Calu3 (cell line): ENCODE measurements at regions not wholly inside any gene's neighbourhood (a gene's known extent, or its start where the extent isn't known, plus 50 kb on each side); places are given as distances from the start of the nearest gene placed in this dataset.

Experiments
- BruUV-seq: library from RNA; stranded (reverse); fragments of 400-500 nt; replicated peaks from 2 replicates; lab custom pipeline; 2021; lab: Mats Ljungman, UMichigan
- CTCF ChIA-PET: fragments of 300-600 bp; sonication (Branson Sonifier 250); formaldehyde crosslinking; loops from one replicate; lab custom pipeline; 2022; ENCODE audit warnings: antibody characterized with exemption; lab: Charles Lee
- DNase-seq: peaks from one replicate; pipeline ENCODE4 v3.0.0; 2022
- H3K27ac Mint-ChIP-seq: one replicate; pipeline ENCODE4 v1.8.0; 2022; ENCODE audit warnings: mixed read lengths; ENCODE audit not compliant: unreplicated experiment
- H3K27me3 Mint-ChIP-seq: one replicate; pipeline ENCODE4 v1.8.0; 2022; ENCODE audit warnings: mixed read lengths; ENCODE audit not compliant: unreplicated experiment
- H3K36me3 Mint-ChIP-seq: one replicate; pipeline ENCODE4 v1.8.0; 2022; ENCODE audit warnings: mild to moderate bottlenecking, moderate library complexity, mixed read lengths; ENCODE audit not compliant: insufficient read depth, unreplicated experiment
- H3K4me1 Mint-ChIP-seq: one replicate; pipeline ENCODE4 v1.8.0; 2022; ENCODE audit warnings: mild to moderate bottlenecking, low read depth, mixed read lengths; ENCODE audit not compliant: unreplicated experiment
- H3K4me3 Mint-ChIP-seq: one replicate; pipeline ENCODE4 v1.8.0; 2022; ENCODE audit warnings: mild to moderate bottlenecking, low read depth, moderate library complexity, mixed read lengths; ENCODE audit not compliant: unreplicated experiment
- H3K9me3 Mint-ChIP-seq: one replicate; pipeline ENCODE4 v1.8.0; 2022; ENCODE audit warnings: low read depth, mixed read lengths; ENCODE audit not compliant: unreplicated experiment
- CTCF ChIP-seq: fragments of 200-600 bp; IDR thresholded peaks from one replicate; pipeline ENCODE4 v1.8.0; 2022; ENCODE audit warnings: antibody characterized with exemption; ENCODE audit not compliant: unreplicated experiment
- intact Hi-C: fragments of 100-400 bp; cut with micrococcal nuclease; formaldehyde crosslinking; loops from one replicate; pipeline ENCODE4 v1.10.0; 2022; ENCODE audit not compliant: unreplicated experiment

GRCh38 chr15:39478996-39479395 lies 101.9 kb upstream of the THBS1 start:
- Mint-ChIP-seq H3K4me1 (no peaks in the 10 kb centered on the region), H3K36me3 (no peaks in the 10 kb centered on the region), H3K27ac (no peak overlapping the region), H3K27me3 (no peaks in the 10 kb centered on the region), H3K4me3 (no peak overlapping the region), H3K9me3 (no peaks in the 10 kb centered on the region)
- intact Hi-C loops: no loop called here
- no peak for DNase-seq
- BruUV-seq: no TSS peak
- CTCF ChIA-PET: no interaction called here
- no peak for TF ChIP-seq CTCF

- Mint-ChIP-seq H3K4me1 (no peaks in the 10 kb centered on the region), H3K4me3 (no peak overlapping the region), H3K36me3 (no peaks in the 10 kb centered on the region), H3K27me3 (no peaks in the 10 kb centered on the region), H3K9me3 (no peaks in the 10 kb centered on the region), H3K27ac (no peak overlapping the region)
- TF ChIP-seq CTCF: no peak
- no TSS peak for BruUV-seq
- intact Hi-C loops: no loop called here
- DNase-seq: no peak
- CTCF ChIA-PET: no interaction called here
Observed at GRCh38 chr15:39479911-39480310, 101.0 kb upstream of the THBS1 start.

GRCh38 chr15:39482459-39482858 lies 98.4 kb upstream of the THBS1 start:
- no peaks in the 10 kb centered on the region for H3K27me3 Mint-ChIP-seq
- no peaks in the 10 kb centered on the region for H3K36me3 Mint-ChIP-seq
- no peak overlapping the region for H3K27ac Mint-ChIP-seq
- H3K9me3 Mint-ChIP-seq: no peaks in the 10 kb centered on the region
- CTCF ChIA-PET: no interaction called here
- intact Hi-C loops: no loop called here
- BruUV-seq: no TSS peak
- no peak for TF ChIP-seq CTCF
- no peak overlapping the region for H3K4me3 Mint-ChIP-seq
- DNase-seq: no peak
- no peaks in the 10 kb centered on the region for H3K4me1 Mint-ChIP-seq

GRCh38 chr15:39486621-39487457 lies 94.0 kb upstream of the THBS1 start:
- Mint-ChIP-seq H3K4me3 (no peak overlapping the region), H3K27ac (no peak overlapping the region), H3K36me3 (no peaks in the 10 kb centered on the region), H3K9me3 (no peaks in the 10 kb centered on the region), H3K4me1 (no peaks in the 10 kb centered on the region), H3K27me3 (no peaks in the 10 kb centered on the region)
- CTCF ChIA-PET: no interaction called here
- intact Hi-C loops: no loop called here
- TF ChIP-seq CTCF: no peak
- BruUV-seq: no TSS peak
- no peak for DNase-seq
